ENCODE measurements at regions not wholly inside any gene's neighbourhood (a gene's known extent, or its start where the extent isn't known, plus 50 kb on each side); places are given as distances from the start of the nearest gene placed in this dataset.

DNA sequence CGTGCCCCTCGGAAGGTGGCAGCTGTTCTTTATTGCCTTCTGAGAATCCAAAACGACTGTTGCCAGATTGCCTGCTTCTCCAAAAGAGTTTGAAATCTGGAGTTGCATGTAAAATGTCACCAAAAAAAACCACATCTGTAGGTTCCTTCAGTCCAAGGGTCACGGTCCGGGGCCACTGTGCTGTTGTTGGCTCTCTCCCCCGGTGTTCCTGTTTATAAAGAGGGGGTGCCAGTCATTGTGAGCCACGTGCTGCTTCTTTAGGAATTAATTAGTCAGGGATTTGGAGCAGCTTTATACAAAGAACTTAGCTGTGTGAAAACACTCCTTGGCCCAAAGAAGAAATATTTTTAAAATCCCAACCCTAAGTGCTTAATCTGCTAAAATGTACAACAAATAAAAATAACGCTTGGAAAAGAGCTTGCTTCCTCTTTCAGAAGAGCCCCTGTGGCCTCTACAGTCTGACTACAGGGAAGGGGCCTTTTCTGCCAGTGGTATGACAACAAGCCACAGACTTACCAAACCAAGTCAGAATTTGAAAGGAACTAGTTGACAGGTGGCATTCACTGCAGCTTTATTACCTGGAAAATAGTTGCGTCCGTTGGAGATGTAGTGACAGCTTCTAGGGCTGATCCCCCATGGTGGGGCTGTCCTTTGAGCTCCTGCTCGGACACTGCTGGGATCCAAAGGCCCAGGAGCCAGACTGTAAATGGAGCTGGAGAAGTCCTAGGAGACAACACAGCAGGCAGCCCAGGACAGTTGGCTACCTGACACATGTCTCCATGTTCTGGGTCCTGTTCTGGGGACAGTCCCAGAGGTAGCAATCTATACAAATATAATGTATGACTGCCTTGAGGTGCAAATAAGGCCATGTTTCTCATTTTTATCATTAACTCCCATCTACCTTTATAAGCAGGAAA is 84.5 kb upstream of the SLC1A4 start:
- DNase-seq (no peak), ATAC-seq (ENCODE audit: insufficient read depth, low FRiP score) (no peak)
- WGBS, 2 donors = 33 to 36% methylated on average over 11 of the region's 11 CpGs

DNA sequence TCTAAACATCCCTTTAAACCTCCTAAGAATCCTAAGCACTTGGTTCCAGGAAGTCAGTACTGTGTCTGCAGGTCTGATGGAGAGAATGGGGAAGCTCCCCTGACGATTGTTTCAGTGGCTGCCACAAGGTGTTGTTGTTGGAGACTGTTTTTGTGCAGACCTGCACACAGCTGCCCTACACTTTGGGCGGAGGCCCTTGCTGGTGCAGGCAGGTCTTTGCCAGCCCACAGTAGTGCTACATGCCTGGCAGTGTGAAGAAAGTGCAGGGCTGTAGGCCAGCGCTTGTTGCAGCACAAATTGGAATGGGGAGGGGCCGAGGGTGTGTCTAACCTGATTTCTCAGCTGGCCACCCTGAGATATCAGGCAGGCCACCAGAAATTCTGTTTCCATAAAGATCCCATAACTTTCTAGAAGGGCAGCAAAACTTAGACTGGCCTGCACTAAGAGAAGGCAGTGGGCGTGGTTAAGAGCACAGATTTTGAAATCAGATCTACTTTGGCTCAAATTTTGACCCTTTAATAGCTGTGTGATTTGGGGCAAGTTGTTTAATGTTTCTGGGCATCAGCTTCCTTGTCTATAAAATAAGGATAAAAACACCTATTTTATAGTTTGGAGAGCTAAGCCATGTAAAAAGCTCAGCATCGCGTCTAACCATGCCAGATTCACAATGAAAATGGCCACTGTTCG is 83.7 kb upstream of the SLC1A4 start:
- H3K4me3 ChIP-seq = no peak overlapping the region
- DNase-seq (peak in 1 of 3 donors; percentile 18), ATAC-seq (ENCODE audit: insufficient read depth, low FRiP score) (no peak)
- H3K9me3 ChIP-seq (ENCODE audit: control insufficient read depth in 4 of 4, insufficient read depth in 3 of 4, low read length in 3 of 4) = no peaks in the 10 kb centered on the region
- H3K27ac ChIP-seq (ENCODE audit: low read depth in 1 of 2, low read length in 1 of 2) = no peak overlapping the region
- peaks cover 0 to 8% (median 0%) of the 10 kb centered on the region in 5 donors for H3K4me1 ChIP-seq (ENCODE audit: control insufficient read depth in 5 of 5, insufficient read depth in 5 of 5, low read length in 5 of 5)
- TF ChIP-seq, protein P1, sequence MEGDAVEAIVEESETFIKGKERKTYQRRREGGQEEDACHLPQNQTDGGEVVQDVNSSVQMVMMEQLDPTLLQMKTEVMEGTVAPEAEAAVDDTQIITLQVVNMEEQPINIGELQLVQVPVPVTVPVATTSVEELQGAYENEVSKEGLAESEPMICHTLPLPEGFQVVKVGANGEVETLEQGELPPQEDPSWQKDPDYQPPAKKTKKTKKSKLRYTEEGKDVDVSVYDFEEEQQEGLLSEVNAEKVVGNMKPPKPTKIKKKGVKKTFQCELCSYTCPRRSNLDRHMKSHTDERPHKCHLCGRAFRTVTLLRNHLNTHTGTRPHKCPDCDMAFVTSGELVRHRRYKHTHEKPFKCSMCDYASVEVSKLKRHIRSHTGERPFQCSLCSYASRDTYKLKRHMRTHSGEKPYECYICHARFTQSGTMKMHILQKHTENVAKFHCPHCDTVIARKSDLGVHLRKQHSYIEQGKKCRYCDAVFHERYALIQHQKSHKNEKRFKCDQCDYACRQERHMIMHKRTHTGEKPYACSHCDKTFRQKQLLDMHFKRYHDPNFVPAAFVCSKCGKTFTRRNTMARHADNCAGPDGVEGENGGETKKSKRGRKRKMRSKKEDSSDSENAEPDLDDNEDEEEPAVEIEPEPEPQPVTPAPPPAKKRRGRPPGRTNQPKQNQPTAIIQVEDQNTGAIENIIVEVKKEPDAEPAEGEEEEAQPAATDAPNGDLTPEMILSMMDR (IDR thresholded peaks at IDR 0.05; ENCODE audit: control extremely low read depth, extremely low read depth) = no peak
- H3K36me3 ChIP-seq (ENCODE audit: control insufficient read depth in 4 of 4, insufficient read depth in 4 of 4, low read length in 4 of 4) = no peaks in the 10 kb centered on the region
- no peak overlapping the region for H3K9ac ChIP-seq (ENCODE audit: insufficient read depth in 1 of 2, low read length in 2 of 2)
- WGBS, 2 donors = 70 to 80% methylated on average over 8 of the region's 8 CpGs
- H3K27me3 ChIP-seq (ENCODE audit: control insufficient read depth in 3 of 3, insufficient read depth in 3 of 3, low read length in 2 of 3) = no peaks in the 10 kb centered on the region

More for the DNA sequence above, 84.5 kb upstream of the SLC1A4 start:
- Histone ChIP-seq H3K27ac (ENCODE audit: low read depth in 1 of 2, low read length in 1 of 2) (no peak overlapping the region), H3K9me3 (ENCODE audit: control insufficient read depth in 4 of 4, insufficient read depth in 3 of 4, low read length in 3 of 4) (no peaks in the 10 kb centered on the region), H3K27me3 (ENCODE audit: control insufficient read depth in 3 of 3, insufficient read depth in 3 of 3, low read length in 2 of 3) (no peaks in the 10 kb centered on the region), H3K4me3 (no peak overlapping the region), H3K9ac (ENCODE audit: insufficient read depth in 1 of 2, low read length in 2 of 2) (no peak overlapping the region), H3K36me3 (ENCODE audit: control insufficient read depth in 4 of 4, insufficient read depth in 4 of 4, low read length in 4 of 4) (no peaks in the 10 kb centered on the region), H3K4me1 (ENCODE audit: control insufficient read depth in 5 of 5, insufficient read depth in 5 of 5, low read length in 5 of 5) (peaks cover 0 to 8% (median 0%) of the 10 kb centered on the region in 5 donors)
- TF ChIP-seq, protein P1 (IDR thresholded peaks at IDR 0.05; ENCODE audit: control extremely low read depth, extremely low read depth) = no peak

DNA sequence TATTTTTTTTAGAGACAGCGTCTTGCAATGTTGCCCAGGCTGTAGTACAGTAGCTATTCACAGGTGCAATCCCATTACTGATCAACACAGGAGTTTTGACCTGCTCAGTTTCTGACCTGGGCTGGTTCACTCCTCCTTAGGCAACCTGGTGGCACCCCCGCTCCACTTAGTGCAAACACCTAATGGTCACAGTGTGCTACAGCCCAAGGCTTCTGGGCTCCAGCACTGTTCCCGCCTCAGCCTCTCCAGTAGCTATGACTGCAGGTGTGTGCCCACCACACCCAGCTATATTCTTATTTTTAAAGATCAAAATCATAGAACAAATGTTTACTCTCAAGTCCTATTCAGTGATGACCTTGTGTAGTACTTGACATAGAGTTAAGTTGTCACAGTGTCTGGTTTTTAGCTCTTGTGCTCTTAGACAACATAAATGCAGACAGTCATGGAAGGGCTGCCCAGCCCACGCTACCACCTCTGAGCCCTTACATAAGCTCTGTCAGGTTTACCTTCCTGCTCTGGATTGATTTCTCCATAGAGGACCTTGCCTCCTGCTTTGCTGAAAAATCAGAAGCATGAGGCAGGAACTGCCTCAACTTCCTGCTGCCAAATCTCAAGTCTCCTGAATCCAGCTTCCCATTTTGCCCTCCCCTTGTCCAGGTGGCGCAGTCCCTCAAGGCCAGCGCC is 82.2 kb upstream of the SLC1A4 start:
- no peaks in the 10 kb centered on the region for H3K36me3 ChIP-seq (ENCODE audit: control insufficient read depth in 4 of 4, insufficient read depth in 4 of 4, low read length in 4 of 4)
- H3K9me3 ChIP-seq (ENCODE audit: control insufficient read depth in 4 of 4, insufficient read depth in 3 of 4, low read length in 3 of 4) = no peaks in the 10 kb centered on the region
- DNase-seq (no peak), ATAC-seq (ENCODE audit: insufficient read depth, low FRiP score) (no peak)
- H3K4me1 ChIP-seq (ENCODE audit: control insufficient read depth in 5 of 5, insufficient read depth in 5 of 5, low read length in 5 of 5) = peaks cover 0 to 8% (median 0%) of the 10 kb centered on the region in 5 donors
- 77 to 89% methylated on average over 6 of the region's 6 CpGs for WGBS, 2 donors
- no peaks in the 10 kb centered on the region for H3K27me3 ChIP-seq (ENCODE audit: control insufficient read depth in 3 of 3, insufficient read depth in 3 of 3, low read length in 2 of 3)
- H3K9ac ChIP-seq (ENCODE audit: insufficient read depth in 1 of 2, low read length in 2 of 2) = no peak overlapping the region
- H3K4me3 ChIP-seq = no peak overlapping the region
- TF ChIP-seq, protein P1 (IDR thresholded peaks at IDR 0.05; ENCODE audit: control extremely low read depth, extremely low read depth) = no peak
- H3K27ac ChIP-seq (ENCODE audit: low read depth in 1 of 2, low read length in 1 of 2) = no peak overlapping the region
